Cerebellar cortex (tissue), 1 donor: ENCODE measurements at regions not wholly inside any gene's neighbourhood (a gene's known extent, or its start where the extent isn't known, plus 50 kb on each side); places are given as distances from the start of the nearest gene placed in this dataset.
A peak's percentile ranks its signal among the peaks of the same experiment; 100 is the strongest.

Source experiments
- DNase-seq: peaks from one replicate; pipeline ENCODE4 v3.0.0-alpha.2; 2015; ENCODE audit warnings: low spot score

DNA sequence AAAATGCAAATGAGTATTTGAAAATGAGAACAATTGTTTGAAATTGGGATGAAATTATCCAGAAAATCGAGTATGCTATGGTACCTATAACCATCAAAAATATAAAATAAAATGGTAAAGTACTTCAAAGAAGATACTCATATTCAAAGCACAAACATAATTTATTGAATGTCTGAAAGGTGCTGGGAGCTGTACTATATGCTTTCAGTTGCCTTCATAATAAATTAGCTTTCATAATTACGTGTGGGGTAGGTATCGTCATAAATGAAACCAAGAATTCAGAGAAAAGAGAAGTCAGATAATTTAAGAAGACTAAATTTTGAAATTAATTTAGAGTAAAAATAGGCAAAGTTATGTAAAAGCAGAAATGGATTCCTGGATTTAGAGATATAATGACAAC, 721.9 kb upstream of the ACVR2A start:
- no peak for DNase-seq

DNA sequence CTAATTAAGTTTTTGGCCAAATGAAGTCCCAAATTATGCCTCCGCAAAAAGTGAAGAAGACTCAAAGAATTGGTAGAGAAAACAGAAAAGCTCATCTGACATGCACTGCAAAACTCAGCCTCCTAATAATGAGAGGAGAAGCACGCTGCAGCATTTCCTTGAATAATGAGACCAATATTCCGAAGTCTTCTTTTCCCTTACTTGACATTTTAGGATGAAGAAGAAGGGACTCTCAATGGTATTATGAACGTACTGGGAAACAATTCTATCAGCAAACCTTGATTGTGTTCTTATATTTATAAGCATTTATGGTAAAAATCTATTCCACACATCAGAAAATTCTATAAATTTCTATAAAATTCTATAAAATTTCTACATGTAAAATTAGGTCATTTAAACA, 733.9 kb upstream of the ACVR2A start:
- DNase-seq, result no peak

GRCh38 chr2:147110317-147110716, 734.5 kb upstream of the ACVR2A start:
- no peak for DNase-seq

DNA sequence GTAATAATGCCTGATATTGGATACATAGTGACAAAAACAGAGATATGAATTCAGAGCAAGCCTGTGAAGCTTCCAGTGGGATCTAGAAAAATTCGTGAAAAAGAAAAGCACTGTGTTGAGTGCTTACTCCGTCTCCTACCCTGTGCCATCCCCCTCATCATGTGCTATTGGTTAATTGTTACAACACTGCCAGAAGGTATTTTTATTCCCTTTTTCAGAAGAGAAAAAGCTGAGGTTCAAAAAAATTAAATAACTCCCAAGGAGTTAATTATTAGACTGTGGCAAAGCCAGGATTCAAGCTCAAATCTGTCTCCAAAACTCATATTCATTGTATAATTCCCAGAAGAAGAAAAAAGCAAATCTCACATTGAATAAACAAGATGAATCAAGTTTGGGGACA, 735.5 kb upstream of the ACVR2A start:
- DNase-seq, result no peak

DNA sequence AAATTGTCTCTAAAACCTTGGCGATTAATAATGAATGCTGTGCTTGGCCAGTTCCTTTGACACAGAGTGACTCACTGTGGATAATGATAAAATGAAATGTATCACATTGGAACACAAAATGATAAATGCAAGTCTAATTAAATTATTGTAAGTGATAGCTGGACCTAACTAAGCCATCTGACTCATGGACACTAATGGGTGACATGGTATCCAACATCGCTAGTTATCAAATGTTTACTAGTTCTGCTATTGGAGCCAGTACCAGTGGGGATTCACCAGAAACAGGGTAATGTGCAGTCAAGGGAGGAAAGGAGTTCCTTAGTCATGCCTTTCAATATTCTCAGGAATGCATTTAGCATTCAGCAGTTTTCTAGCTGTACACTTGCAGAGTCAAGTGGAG, 736.3 kb upstream of the ACVR2A start:
- no peak for DNase-seq

DNA sequence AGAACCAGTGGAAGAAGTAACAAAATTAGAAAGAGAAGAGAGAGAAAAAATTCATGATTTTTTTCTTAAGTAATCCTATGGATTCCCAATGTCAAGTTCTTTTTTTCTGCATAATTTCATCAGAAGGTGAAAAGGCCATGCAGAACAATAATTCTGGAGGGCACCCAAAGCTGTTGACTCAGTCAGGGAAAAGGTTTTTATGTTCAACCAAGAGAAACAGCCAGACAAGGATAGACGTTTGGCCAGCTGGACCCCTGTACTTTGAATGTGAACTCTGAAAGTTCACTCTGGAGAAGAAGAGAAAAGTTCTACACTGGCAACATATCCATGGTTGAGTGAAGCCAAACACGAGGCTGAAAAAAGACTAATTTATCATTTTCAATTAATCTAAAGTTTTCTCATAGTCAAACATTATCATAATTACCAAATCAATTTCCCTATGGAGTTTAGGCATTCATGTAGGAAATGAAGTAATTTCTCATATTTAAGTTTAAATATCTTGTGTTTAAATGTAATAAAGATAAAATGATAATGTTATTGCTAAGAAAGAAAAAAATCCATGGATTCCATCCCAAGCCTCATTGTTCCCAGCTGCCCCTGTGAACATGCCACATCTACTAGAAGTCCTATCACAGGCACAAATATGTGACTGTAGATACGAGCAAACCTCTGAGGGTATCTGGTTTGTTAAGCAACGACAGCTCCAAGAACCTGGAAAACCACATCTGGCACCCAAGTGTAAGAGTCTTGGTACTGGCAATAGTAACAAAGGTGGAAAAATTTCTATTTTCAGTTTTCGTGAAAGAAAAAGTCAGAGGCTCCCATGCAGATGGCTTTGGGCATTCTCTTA, 742.7 kb upstream of the ACVR2A start:
- DNase-seq, result no peak

- no peak for DNase-seq
These were observed 744.3 kb upstream of the ACVR2A start for GRCh38 chr2:147100406-147101035.

DNA sequence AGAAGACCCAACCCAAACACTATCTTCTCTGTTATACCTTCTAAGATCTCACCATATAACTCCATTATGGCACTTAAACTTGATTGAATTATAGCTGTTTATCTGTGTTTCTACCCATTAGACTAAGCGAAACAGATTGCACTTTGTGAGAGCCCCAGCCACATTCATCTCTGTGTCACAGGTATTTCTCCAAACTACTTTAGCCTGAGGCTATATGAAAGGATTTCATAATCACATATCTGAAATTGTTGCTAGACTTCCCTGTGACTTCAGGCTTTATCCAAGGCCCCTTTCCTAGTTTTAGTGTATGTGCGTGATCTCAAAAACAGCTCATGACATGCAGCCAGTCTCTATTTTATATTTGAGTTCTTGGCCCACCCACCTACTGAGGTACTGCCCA, 745.0 kb upstream of the ACVR2A start:
- no peak for DNase-seq

GRCh38 chr2:147098940-147099339, 745.9 kb upstream of the ACVR2A start:
- DNase-seq, result no peak

GRCh38 chr2:147097747-147098146, 747.1 kb upstream of the ACVR2A start:
- DNase-seq, result no peak

- DNase-seq, result no peak
These were observed 748.2 kb upstream of the ACVR2A start for GRCh38 chr2:147096671-147097070.

DNA sequence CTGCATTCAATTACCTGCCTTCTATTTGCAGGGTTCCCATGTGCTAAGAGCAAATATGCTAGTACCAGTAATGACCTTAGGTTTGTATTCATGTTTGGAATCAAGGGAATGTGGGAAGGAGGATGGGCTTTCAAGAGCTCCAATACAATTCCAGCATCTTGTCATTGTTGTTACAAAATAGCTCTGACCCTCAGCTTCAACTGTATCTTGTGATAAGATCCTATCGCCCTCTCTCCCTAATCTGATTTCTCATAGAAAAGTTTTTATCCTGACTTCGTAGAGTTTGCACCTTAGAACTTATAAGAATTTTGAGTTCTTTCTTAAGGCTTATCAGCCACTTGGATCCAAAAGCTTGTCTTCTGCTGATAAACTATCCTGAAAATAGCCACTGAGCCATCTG, 749.5 kb upstream of the ACVR2A start:
- no peak for DNase-seq

DNA sequence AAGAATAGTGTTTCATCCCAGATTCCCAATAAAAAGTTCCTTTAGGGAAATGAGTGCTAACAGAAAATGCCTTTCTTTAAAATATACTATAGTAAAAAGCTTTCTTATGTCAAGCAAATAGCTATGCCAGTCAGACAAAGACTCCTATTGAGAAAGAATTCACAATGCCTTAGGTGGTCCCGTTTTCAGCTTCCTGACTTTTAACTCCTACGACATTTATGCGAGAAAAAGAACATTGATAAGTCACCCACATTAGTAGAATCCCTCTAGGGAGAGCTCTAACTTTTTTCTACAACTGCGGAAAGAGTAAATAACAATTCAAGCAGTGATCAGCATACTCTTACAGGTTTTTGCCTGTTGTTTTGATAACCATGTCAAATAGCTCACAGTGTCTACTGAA, 750.8 kb upstream of the ACVR2A start:
- DNase-seq, result no peak

GRCh38 chr2:147092266-147092665, 752.6 kb upstream of the ACVR2A start:
- no peak for DNase-seq

DNA sequence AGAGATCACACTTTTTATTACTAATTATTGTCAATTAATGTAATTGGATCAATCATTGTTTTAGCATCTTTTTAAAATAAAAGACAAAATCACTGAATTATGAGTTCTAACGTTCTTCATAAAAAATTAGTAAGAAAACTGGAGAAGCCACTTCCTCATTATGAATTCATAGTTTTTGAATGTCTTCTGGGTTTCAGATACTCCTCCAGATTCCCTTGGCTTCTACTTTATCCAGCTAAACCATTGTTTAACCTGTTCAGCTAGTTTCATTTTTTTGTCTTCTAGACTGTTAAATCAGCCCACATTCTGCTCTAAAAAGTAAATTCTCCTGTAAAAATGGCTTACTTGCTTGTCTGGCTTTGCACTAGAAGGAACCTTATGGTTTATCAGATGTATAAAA, 753.4 kb upstream of the ACVR2A start:
- DNase-seq, result no peak

- no peak for DNase-seq
These were observed 756.0 kb upstream of the ACVR2A start for GRCh38 chr2:147088871-147089270.

- no peak for DNase-seq
These were observed 758.1 kb upstream of the ACVR2A start for GRCh38 chr2:147086715-147087114.

DNA sequence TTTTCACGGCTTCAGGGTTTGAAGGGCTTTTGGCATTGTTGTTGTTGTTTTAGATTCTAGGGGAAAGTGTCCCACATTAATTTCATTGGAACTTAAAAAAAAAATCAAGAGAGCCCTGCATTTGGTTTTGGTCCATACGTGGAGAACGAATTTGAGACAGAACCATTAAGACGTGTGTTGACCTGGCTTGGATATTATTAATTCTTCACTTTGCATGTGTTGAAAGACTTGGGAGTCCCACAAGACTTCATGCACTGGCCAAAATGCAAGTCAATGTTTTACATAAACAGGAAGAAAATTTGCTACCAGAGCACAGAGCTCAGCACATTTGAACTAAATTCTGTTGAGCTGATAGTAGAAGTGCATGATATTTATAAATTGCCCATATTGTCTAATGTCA, 761.2 kb upstream of the ACVR2A start:
- no peak for DNase-seq

DNA sequence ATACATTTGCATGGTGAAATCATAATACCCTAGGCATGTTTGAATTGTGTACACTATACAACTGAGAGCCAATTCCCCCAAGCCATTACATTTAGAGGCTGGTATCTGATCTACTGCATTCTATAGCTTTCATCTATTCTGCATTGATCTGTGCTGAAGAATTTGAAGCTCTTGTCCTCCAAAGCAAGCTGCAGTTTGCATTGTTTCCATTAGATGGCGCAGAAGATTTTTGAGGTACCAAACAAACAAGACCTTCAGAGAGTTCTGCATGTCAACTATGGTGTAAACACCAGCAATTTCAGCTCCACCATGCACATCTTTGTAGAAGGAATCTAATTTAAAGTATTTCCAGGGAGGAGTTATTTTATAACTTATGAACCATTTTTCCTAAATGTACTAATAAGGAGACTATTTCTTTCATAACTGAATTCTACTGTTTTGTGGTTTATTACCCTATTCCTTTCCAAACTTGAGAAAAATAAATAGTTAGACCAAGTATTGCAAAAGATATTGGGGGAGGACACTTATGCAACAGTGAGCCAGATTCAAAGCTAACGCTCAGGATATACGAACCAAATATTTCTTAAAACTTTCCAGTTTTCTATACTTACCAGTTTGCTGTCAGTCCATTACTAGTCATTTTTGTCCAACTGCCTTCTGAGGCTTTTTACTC, 761.8 kb upstream of the ACVR2A start:
- peak; percentile 69 for DNase-seq

- no peak for DNase-seq
These were observed 763.0 kb upstream of the ACVR2A start for GRCh38 chr2:147081831-147082230.

GRCh38 chr2:147076634-147077033, 768.2 kb upstream of the ACVR2A start:
- no peak for DNase-seq

DNA sequence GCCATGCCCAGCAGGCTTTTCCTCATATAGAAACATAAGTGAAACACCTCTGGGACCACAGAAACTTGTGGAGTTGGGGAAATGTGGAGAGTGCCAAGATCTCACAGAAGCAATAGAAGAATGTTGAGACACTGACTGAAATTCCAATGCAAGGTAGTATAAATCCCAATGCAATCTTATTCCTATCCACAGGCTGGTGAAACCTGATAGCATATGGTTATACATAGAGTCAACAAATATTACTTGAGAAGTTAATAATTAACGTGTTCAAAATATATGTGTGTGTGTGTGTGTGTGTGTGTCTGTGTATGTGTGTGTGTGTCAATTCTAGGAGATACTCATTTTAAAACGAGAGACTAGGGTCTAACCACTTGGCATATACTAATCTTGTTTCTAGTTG, 776.8 kb upstream of the ACVR2A start:
- DNase-seq, result no peak

- DNase-seq, result no peak
These were observed 777.7 kb upstream of the ACVR2A start for GRCh38 chr2:147067136-147067535.
